Activated CD8-positive, alpha-beta T cell treated with anti-CD3 and anti-CD28 coated beads, Interleukin-2, amount 10 ng/mL, durations not matched to agents 7 days and 5 days (primary cell): ENCODE measurements at regions not wholly inside any gene's neighbourhood (a gene's known extent, or its start where the extent isn't known, plus 50 kb on each side); places are given as distances from the start of the nearest gene placed in this dataset.

ENCODE experiments used
- ATAC-seq: fragments of 150-1000 bp; cut with Tn5 transposase; one replicate; pipeline ENCODE4 v1.10.0; 2021; ENCODE audit warnings: moderate library complexity
- CTCF ChIA-PET: fragments of 350-600 bp; sonication (Branson Sonifier 250); formaldehyde crosslinking; loops from one replicate; lab custom pipeline; 2021; ENCODE audit warnings: antibody characterized with exemption; lab: Charles Lee
- POLR2A ChIA-PET: fragments of 350-600 bp; sonication (Branson Sonifier 250); formaldehyde crosslinking; loops from one replicate; lab custom pipeline; 2021; ENCODE audit warnings: antibody characterized with exemption; lab: Charles Lee
- DNase-seq: peaks from one replicate; pipeline ENCODE4 v3.0.0-alpha.2; 2020
- H3K27ac Mint-ChIP-seq: one replicate; pipeline ENCODE4 v1.8.0; 2021; ENCODE audit warnings: mild to moderate bottlenecking, mixed read lengths
- H3K27me3 Mint-ChIP-seq: one replicate; pipeline ENCODE4 v1.8.0; 2021; ENCODE audit warnings: low read depth, mixed read lengths
- H3K36me3 Mint-ChIP-seq: one replicate; pipeline ENCODE4 v1.8.0; 2021; ENCODE audit warnings: low read depth, mixed read lengths
- H3K4me1 Mint-ChIP-seq: one replicate; pipeline ENCODE4 v1.8.0; 2021; ENCODE audit warnings: low read depth, mixed read lengths
- H3K4me3 Mint-ChIP-seq: one replicate; pipeline ENCODE4 v1.8.0; 2021; ENCODE audit warnings: mild to moderate bottlenecking, mixed read lengths
- H3K9me3 Mint-ChIP-seq: one replicate; pipeline ENCODE4 v1.8.0; 2022; ENCODE audit warnings: mixed read lengths; ENCODE audit not compliant: insufficient read depth

DNA sequence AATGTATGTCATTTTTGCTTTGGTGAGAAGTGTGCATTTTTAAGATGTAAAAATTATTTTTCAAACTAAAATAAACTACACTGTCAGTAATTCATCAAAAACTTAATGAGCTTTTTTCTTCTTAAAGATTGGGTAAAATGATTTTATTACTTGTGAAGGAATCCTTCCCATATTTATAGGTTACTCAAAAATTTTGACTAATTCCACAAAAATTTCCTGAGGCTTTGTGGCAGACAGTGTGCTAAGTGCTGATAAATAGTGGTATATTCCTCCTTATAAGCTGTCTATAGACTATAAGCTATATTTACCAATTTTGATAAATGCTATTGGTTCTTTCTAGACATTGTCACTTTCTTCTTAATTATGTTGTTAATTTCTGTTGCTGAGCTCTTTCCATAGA, 284.5 kb upstream of the SEMA6D start:
- ATAC-seq = no peak
- ChIA-PET CTCF (no interaction called here), POLR2A (no interaction called here)
- no peaks in the 10 kb centered on the region for H3K4me1 Mint-ChIP-seq
- H3K27me3 Mint-ChIP-seq = no peaks in the 10 kb centered on the region
- no peak overlapping the region for H3K27ac Mint-ChIP-seq
- no peaks in the 10 kb centered on the region for H3K9me3 Mint-ChIP-seq
- no peak overlapping the region for H3K4me3 Mint-ChIP-seq
- H3K36me3 Mint-ChIP-seq = no peaks in the 10 kb centered on the region
- no peak for DNase-seq

DNA sequence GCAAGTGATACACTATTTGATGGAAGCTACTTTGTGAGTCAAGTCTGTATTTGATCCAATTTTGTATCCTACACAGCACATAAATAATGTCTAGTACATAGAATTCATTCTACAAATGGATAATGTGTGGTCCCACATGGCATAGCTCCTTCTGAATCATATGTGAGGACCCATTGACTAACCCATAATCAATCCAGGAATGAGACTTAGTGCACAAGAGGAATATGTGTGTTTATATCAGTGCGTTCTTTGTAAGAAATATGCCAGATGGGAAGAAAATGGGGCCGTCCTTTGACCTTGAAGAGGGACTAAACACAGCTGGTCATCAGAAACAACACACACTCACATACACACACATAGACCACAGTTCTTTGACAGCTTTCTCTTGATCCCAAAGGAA, 282.7 kb upstream of the SEMA6D start:
- DNase-seq = no peak
- ChIA-PET CTCF (no interaction called here), POLR2A (no interaction called here)
- no peak overlapping the region for H3K4me3 Mint-ChIP-seq
- H3K27ac Mint-ChIP-seq = no peak overlapping the region
- H3K27me3 Mint-ChIP-seq = no peaks in the 10 kb centered on the region
- H3K9me3 Mint-ChIP-seq = no peaks in the 10 kb centered on the region
- no peak for ATAC-seq
- no peaks in the 10 kb centered on the region for H3K4me1 Mint-ChIP-seq
- H3K36me3 Mint-ChIP-seq = no peaks in the 10 kb centered on the region

DNA sequence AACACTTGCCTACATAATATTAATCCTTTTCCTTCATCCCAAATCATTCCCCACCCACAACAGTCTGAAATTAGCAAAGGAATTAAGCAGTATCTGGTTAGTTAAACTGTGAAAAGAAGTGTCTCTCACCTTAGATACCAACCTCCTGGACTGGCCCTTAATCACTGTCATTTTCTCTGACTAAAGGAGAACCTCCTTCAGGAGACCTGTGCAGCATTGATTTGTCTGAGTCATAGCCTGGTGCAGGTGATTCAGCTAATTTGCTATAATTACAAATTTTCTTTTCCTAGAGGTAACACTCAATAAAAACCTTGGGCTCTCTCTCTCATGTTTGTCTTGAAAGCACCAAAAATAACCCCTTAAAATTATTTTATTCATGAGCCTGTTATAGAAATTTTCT, 279.8 kb upstream of the SEMA6D start:
- H3K27ac Mint-ChIP-seq = no peak overlapping the region
- ChIA-PET CTCF (no interaction called here), POLR2A (no interaction called here)
- DNase-seq (no peak), ATAC-seq (no peak)
- H3K27me3 Mint-ChIP-seq = no peaks in the 10 kb centered on the region
- no peak overlapping the region for H3K4me3 Mint-ChIP-seq
- H3K9me3 Mint-ChIP-seq = no peaks in the 10 kb centered on the region
- no peaks in the 10 kb centered on the region for H3K4me1 Mint-ChIP-seq
- H3K36me3 Mint-ChIP-seq = no peaks in the 10 kb centered on the region

DNA sequence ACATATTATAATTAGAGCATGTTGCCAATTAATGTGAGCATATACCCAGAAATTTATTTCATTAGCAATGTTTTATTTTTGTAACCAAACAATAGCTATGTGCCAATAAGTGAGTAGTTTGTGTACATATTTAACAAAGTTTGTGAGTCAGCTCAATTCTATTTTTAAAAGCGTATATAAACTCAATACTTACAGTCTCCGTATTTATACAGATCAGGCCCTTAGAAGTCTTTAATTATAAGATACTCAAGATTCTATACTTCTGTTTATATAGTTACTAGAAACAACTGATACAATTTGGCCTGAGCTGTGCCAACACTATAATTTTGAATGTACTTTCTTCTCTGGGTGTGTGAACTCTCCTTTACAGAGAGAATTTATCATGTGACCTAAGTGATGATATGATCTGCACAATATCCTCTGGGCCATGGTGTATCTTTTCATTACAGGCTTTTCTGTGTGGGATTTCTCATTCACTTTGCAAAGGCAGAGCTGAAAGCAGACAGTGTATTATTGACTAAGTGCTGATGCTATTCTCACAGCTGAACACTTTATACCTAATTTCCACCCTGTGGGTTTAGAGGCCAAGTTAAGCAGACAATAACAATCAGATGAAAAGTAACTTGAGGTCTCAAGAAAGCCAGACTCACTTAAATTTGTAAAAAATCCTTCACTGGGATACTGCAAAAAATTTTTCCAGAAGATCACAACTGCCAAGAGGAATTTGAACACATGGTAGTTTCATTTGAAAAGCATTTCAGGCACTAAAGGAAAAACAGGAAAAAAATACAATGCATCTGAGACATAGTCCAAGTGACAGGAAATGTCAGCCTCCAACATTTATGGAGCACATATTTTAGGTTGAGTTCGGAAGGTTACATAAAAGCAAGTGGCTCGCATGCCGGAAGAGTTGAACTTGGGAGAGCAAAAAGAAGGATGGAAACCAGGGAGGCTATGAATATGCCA, 277.9 kb upstream of the SEMA6D start:
- ATAC-seq (no peak), DNase-seq (no peak)
- Mint-ChIP-seq H3K4me3 (no peak overlapping the region), H3K27ac (no peak overlapping the region), H3K4me1 (no peaks in the 10 kb centered on the region), H3K27me3 (no peaks in the 10 kb centered on the region), H3K9me3 (no peaks in the 10 kb centered on the region), H3K36me3 (no peaks in the 10 kb centered on the region)
- ChIA-PET POLR2A (no interaction called here), CTCF (no interaction called here)

DNA sequence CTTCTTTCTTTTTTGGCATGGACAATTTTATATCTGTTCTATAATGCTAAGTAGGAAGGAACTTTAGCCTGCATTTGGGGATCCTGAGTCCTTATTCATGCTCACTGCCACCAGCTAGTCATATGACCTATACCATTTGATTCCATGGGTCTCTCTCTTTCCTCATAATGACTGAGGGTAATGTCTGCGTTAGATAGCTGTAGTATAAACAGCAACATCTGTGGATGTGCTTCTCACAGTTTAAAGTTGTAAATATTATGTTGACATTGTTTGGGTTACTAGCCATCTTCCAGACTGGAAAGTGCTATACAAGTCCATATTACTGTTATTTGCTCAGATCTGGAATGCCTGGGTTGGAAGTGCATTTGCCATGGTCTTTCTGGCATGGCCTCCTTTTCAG, 274.9 kb upstream of the SEMA6D start:
- ChIA-PET CTCF (no interaction called here), POLR2A (no interaction called here)
- Mint-ChIP-seq H3K4me1 (no peaks in the 10 kb centered on the region), H3K9me3 (no peaks in the 10 kb centered on the region), H3K27me3 (no peaks in the 10 kb centered on the region), H3K27ac (no peak overlapping the region), H3K4me3 (no peak overlapping the region), H3K36me3 (no peaks in the 10 kb centered on the region)
- ATAC-seq (no peak), DNase-seq (no peak)

DNA sequence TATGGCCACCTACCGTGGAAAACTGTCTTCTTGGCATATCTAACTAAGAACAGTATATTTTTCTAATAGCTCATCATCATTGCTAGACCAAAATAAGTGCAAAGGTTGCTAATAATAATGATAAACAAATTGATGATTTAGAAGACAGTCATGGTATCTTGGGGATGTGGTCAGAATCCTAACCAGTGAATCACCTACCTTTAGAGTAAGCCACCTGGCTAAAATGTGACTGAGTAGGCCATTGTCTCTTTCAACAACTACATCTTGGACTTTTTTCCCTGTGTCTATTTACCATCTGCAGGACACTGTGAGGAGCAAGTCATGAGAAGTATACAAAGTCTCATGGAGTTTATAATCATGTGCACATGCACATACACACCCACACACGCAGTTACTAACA, 273.5 kb upstream of the SEMA6D start:
- Mint-ChIP-seq H3K27ac (no peak overlapping the region), H3K27me3 (no peaks in the 10 kb centered on the region), H3K4me1 (no peaks in the 10 kb centered on the region), H3K9me3 (no peaks in the 10 kb centered on the region), H3K36me3 (no peaks in the 10 kb centered on the region), H3K4me3 (no peak overlapping the region)
- ATAC-seq (no peak), DNase-seq (no peak)
- CTCF ChIA-PET = no interaction called here
- POLR2A ChIA-PET = no interaction called here

DNA sequence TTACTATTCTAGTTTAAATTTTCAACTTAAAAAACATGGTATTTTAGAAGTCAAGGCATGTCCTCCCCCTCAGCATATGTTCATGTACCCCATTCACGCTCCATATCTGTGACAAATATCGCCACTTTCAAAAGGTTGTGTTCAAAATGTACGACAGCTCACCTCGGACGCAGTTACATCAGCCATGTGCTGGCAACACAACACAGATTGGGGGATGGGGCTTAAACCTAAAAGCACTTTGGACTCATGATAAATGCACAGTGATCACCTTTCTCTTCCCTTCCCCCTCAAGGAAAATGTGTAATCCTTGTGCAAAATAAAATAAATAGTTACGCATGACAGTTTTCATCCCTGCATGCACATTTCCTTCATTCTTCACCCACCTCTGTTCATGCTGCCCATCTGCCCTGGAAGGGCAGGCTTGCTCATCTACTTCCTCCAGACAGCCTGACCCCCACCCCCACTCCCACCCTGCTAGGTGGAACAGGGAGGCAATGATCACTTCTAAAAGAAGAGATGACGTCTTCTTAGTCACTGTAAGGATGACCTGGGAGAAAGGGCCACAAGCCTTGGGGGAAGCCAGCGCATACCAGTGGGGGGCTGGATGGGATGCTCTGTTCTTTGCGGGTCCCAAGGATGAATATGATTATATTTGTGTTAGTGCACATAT, 271.4 kb upstream of the SEMA6D start:
- no peaks in the 10 kb centered on the region for H3K9me3 Mint-ChIP-seq
- no peak overlapping the region for H3K27ac Mint-ChIP-seq
- DNase-seq = no peak
- H3K4me1 Mint-ChIP-seq = no peaks in the 10 kb centered on the region
- POLR2A ChIA-PET = no interaction called here
- CTCF ChIA-PET = no interaction called here
- no peak for ATAC-seq
- H3K27me3 Mint-ChIP-seq = no peaks in the 10 kb centered on the region
- H3K36me3 Mint-ChIP-seq = no peaks in the 10 kb centered on the region
- no peak overlapping the region for H3K4me3 Mint-ChIP-seq

DNA sequence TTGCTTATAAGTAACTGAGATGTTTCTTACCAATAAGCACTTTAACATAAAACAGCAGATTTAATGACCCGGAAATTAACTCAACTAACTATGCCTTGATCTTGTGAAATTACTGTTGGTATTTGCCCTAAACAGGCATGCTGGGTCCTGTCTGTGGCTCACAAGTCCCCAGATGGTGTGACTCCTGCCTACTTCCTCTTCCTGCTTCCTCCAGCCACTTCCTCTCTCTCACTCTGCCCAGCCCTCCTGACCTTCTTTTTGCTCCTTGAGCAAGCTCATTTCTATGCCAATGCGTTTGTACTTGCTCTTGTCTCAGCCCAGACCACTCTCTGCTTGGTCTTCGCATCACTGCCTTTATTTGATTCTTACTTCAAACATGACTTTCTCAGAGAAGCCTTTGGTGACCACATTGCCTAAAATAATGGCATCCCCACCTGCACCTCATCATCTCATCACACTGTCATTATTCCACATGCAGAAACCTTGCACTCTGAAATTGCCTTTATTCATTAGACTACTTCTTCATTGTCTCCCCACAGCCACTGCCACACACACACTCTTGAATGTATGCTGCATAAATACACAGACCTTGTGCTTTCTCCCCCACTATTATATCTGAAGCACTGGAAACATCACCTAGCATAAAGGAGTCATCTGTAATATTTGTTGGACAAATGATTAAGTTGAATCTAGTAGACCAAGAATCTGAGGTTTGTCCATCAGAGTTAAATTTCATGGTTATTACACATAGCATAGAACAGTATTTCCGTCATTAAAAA, 256.3 kb upstream of the SEMA6D start:
- no peaks in the 10 kb centered on the region for H3K36me3 Mint-ChIP-seq

DNA sequence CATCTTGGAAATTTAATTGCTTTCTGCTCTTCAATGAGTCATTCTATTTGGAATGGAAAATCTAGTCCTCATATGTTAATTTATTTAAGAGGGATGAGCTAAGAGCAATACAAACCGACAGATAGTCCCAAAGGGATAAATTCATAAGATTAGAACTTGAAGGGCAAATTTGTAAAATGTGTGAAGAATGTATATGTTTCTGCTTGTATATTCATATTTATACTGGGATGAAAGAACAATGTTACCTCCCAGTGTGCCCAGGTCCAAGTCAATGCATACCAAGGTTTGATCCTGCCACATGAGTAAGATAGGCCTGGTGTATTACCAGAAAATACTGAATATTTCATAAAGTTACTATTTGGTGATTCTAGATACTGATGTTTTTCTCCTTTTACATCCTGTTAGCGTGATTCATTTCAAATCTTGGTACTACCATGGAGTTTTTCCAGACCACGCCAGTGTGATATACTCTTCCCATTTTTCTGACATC, 255.6 kb upstream of the SEMA6D start:
- Mint-ChIP-seq H3K4me3 (no peak overlapping the region), H3K27me3 (no peaks in the 10 kb centered on the region), H3K27ac (no peak overlapping the region), H3K4me1 (peaks cover 4% of the 10 kb centered on the region), H3K9me3 (no peaks in the 10 kb centered on the region), H3K36me3 (no peaks in the 10 kb centered on the region)
- ATAC-seq (no peak), DNase-seq (no peak)
- ChIA-PET POLR2A (no interaction called here), CTCF (no interaction called here)

More for the DNA sequence above, 256.3 kb upstream of the SEMA6D start:
- no peaks in the 10 kb centered on the region for H3K9me3 Mint-ChIP-seq
- DNase-seq = no peak
- no peak for ATAC-seq
- peaks cover 4% of the 10 kb centered on the region for H3K4me1 Mint-ChIP-seq
- H3K27me3 Mint-ChIP-seq = no peaks in the 10 kb centered on the region
- CTCF ChIA-PET = no interaction called here
- H3K27ac Mint-ChIP-seq = no peak overlapping the region
- no peak overlapping the region for H3K4me3 Mint-ChIP-seq
- POLR2A ChIA-PET = no interaction called here

DNA sequence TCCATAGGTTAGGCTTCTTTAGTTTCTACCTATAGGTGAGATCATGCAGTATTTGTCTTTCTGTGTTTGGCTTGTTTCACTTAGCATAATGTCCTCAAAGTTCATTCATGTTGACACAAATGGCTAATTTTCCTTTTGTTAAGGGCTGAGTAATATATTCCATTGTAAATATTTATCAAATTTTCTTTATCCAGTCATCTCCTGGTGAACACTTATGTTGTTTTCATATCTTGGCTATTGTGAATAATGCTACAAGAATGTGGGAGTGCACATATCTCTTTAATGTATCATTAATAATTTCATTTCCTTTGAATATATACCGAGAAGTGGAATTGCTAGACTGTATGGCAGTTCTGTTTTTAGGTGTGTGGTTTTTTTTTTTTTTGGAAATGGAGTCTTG, 250.9 kb upstream of the SEMA6D start:
- POLR2A ChIA-PET = no interaction called here
- Mint-ChIP-seq H3K36me3 (no peaks in the 10 kb centered on the region), H3K27me3 (no peaks in the 10 kb centered on the region), H3K4me1 (no peaks in the 10 kb centered on the region), H3K9me3 (no peaks in the 10 kb centered on the region), H3K27ac (no peak overlapping the region), H3K4me3 (no peak overlapping the region)
- CTCF ChIA-PET = no interaction called here
- ATAC-seq (no peak), DNase-seq (no peak)

DNA sequence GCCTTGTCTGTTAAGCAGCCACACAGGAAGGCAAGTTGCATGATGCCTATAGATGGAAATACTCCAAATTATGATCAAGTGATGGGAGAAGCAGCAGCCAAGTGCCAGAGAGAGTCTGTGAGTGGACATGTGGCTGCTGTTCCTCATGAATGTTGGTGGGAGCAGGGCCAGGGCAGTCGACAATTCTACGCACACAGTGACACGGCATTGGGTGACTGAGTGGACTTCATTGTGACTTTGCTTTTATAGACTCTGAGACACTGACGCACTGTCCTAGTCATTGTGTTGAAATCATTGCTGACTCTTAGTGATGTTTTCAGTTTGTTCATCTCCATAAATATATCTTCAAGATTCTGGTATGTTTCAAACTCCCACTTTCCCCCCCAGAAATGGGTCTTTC, 246.3 kb upstream of the SEMA6D start:
- Mint-ChIP-seq H3K27me3 (no peaks in the 10 kb centered on the region), H3K27ac (no peak overlapping the region), H3K9me3 (no peaks in the 10 kb centered on the region), H3K4me1 (no peaks in the 10 kb centered on the region), H3K4me3 (no peak overlapping the region), H3K36me3 (no peaks in the 10 kb centered on the region)
- DNase-seq (no peak), ATAC-seq (no peak)
- POLR2A ChIA-PET = no interaction called here
- CTCF ChIA-PET = interaction anchor here (0.6 to 1.0 kb wide), 2 partner anchors 268 to 517 kb away, joined by 3 read pairs; no protein-coding TSS in a partner anchor
